HG02588 (cell line): ENCODE measurements at regions not wholly inside any gene's neighbourhood (a gene's known extent, or its start where the extent isn't known, plus 50 kb on each side); places are given as distances from the start of the nearest gene placed in this dataset.
"Not testable (repeated sequence)": the region's sequence is repeated elsewhere in the genome, so short reads cannot be mapped to it uniquely, and the experiment has no call there.

Source experiments
- ATAC-seq: cut with Tn5 transposase; IDR thresholded peaks from one replicate; pipeline ENCODE4 v1.9.1; 2021; ENCODE audit warnings: mild to moderate bottlenecking, moderate library complexity; ENCODE audit not compliant: unreplicated experiment

GRCh38 chr7:150045596-150045995 lies 171.8 kb downstream of the ATP6V0E2 start:
- not testable (repeated sequence) for ATAC-seq

DNA sequence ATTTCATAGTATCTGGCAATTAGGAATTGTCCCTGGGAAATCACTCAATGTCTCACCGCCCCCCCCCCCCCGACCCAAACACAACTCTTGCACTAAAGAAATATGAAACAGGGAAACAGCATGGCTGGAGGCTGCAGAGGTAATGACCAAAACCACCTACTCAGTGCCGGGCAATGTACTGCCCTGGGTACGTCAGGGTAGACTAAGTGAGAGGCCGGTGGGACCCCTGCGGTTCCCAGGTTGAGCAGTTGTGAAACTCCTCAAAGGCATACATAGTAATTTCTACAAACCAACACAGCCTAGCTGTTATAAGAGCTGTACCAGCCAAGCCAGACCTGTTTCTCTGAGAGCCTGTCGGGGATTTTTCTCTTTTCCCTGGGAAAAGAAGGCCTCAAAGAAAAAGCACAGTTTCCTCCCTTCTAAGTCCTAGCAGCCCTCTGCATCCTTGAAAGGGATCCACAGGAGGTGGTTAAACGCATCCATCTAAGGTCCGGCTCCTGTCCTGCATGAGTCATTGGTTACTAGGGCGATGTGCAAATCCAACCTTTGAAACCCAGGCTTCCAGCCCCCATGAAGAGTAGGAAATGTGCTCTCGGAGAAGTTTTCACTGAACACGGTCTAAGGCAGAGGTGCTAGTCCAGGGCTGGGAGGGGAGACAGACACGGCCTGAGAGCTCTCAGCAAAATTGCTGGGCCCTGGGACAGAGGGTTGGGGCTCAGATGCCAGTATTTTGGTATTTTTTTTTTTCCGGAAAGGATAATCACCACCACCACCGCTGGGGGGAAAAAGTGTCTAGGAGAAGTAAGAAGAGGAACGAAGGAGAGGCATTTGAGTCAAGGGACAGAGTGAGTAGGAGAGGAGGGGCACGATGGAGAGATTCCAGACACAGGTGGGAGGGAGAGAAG lies 172.8 kb downstream of the ATP6V0E2 start:
- ATAC-seq: not testable (repeated sequence)

DNA sequence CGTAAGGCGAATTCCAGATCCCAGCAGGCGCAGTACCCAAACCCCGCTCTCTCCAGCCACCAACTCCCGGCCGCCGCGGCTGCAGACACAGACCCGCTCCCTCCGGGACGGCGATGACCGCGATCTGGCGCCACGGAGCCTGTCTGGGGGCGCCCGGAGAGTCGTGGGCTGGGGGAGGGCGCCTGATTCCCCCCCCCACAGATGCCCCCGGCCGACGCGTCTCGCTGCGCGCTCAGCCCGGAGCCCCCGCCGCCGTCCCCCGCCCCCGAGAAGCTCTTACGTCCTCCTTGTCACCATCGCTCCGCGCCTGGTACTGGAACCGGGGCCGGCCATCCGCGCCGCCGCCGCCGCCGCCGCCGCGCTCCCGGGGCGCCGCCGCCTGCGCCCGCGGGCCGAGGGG lies 173.6 kb downstream of the ATP6V0E2 start:
- not testable (repeated sequence) for ATAC-seq

GRCh38 chr7:150047772-150048171 lies 174.0 kb downstream of the ATP6V0E2 start:
- ATAC-seq: not testable (repeated sequence)

- not testable (repeated sequence) for ATAC-seq
These were observed 174.7 kb downstream of the ATP6V0E2 start for GRCh38 chr7:150048244-150049011.

GRCh38 chr7:150049012-150049655 lies 175.4 kb downstream of the ATP6V0E2 start:
- ATAC-seq: not testable (repeated sequence)

DNA sequence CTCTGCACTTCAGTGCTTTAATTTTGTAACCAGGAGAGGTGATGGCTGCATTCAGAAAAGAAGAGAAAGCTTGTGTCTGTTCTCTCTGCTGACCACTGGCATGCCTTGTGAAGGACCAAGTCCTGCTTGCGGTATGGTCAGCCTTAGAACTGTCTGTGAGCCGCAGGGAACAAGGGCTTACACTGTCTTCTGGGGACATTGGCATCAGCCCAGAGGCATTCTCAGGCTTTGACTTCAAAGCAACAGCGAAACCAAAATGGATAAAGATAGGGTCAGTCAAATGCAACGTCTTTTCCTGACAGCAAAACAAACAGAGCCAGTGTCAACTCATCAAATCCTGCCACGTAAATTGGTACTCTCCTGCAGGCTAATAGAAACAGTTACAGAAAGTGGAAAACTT lies 179.6 kb downstream of the ATP6V0E2 start:
- ATAC-seq: not testable (repeated sequence)

GRCh38 chr7:150054242-150054641 lies 180.5 kb downstream of the ATP6V0E2 start:
- ATAC-seq: not testable (repeated sequence)

DNA sequence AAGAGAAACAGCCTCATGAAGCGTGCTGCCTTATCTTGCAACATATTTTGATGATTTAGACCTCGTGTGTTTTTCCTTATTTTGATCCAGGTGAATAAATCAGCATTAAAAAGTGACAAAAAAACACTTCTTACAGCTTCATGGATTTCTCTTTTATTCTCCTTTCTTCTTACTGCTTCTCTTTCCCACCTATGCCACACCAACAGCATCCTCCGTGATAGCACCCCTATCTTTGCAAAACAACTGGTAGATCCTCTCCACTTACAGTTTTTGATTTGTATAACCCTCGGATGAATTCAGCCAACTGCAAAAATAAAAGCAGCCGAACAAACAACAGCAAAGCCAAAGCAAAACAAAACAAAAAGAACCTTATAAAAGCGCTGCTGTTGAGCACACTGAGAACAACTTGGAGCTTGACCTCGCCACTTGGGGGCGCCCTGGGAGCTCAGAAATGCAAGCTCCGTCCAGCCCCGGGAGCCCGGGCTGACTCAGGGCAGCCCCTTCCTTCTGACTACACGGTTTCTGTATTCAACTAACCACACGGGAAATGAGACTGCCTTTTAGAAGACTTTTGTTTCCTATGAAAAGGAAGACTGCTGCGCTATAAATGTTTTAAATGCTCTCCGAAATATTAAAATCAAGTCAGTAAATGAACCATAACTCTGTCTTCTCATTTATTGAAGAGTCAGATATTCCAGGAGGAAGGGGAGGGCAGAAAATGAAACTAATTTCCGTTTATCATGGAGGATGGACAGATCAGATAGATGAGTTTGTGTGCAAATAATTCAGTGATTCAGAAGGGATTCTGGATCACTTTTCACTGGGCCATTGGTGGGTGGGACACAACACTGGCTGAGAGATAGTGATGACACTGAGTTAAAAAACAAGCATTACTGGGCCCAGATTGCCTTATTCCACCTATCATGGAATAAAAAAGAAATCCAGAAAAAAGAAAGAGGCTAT lies 186.8 kb downstream of the ATP6V0E2 start:
- ATAC-seq: peak; percentile 89

DNA sequence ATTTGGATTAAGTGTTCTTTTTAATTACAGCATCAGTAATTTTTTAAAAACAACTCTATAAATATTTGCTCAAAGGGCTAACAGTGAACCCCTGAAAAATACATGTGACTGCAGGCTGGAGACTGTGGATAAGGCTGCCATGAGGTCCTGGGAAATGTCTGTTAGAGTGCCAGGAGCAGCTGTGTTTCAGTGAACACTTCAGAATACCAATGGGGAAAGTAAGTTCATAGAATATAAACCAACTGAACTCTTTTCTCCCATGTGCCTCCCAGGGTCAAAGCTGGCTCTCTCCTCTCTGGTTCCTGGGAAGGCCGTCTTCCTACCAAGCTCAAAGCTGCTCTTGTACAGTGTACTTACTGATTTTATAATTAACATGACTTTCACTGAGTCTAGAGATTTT lies 189.4 kb downstream of the ATP6V0E2 start:
- not testable (repeated sequence) for ATAC-seq

DNA sequence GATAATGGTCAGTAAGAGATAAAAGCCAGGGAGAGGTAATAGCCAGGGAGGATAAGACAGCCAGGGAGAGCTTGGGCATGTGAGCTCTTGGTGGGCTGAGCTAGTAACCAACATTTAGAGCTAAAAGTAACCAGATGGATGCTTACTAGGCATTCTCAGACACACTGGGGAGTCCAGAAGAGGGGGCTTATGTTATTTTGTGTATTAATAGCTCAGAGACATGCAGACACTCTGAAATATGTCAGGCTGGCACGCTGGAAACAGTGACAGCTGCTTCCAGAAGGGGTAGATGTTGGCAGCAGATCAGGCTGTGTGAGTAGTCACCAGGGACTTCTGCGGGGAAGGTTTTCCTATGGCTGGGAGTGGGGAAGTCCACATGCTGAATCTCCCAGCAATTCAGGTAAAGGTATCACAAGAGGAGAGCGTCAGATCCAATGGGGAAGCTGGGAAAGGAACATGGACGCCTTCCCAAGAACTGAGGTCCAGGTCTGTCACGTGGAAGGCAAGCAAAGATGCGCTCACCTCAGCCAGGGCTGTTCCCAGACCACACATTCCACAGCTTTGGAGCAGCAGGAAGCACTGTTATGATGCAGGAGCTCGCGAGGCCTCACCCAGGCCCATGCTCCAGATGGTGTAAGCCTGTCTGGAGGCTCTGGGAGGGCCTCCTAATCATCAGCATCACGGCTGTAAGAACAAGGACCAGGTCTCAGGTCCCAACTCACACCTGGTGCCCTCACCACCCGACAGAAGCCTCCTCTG lies 196.0 kb downstream of the ATP6V0E2 start:
- ATAC-seq: not testable (repeated sequence)

- not testable (repeated sequence) for ATAC-seq
These were observed 203.8 kb downstream of the ATP6V0E2 start for GRCh38 chr7:150077543-150077942.

DNA sequence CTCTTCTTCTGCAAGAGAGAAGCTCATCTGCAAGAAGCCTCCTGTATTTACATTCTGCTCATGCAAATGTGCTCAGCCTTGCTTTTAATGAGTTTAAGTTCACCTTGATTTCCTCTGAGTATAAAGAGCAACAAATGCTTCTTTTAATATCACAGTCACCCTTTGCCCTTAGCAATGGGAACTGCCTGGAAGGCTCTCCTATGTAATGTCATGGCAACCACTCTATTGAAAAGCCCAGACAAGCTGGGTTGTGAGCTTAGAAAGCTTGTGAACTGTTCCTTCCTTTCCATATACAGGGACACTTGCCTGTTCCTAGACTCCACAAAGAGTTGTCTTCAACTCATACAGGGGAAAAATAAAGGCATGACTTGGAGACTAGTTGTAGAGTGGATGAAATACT lies 208.1 kb downstream of the ATP6V0E2 start:
- ATAC-seq: not testable (repeated sequence)

DNA sequence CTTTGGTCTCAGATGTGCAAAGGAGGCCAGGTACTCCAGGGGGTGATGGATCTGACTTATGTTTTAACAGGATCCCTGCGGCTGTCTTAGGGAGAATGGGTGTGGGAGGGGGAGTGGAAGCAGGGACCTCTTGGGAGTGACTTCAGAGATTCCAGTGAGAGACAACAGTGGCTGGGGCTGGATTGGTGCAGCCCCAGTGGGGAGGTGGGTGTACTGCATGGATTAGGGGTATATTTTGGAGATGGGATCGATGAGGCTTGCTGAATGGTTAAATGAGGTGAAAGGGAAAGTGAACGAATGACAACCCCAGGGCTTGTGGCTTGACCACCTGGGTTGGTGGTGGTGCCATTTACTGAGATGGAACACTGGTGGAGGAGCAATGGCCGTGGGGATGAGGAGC lies 211.0 kb downstream of the ATP6V0E2 start:
- not testable (repeated sequence) for ATAC-seq

- ATAC-seq: not testable (repeated sequence)
These were observed 213.7 kb downstream of the ATP6V0E2 start for GRCh38 chr7:150087478-150087877.

GRCh38 chr7:150089139-150089538 lies 215.4 kb downstream of the ATP6V0E2 start:
- not testable (repeated sequence) for ATAC-seq

GRCh38 chr7:150090776-150091175 lies 217.0 kb downstream of the ATP6V0E2 start:
- not testable (repeated sequence) for ATAC-seq

- ATAC-seq: not testable (repeated sequence)
These were observed 220.1 kb downstream of the ATP6V0E2 start for GRCh38 chr7:150093897-150094296.
